Suprapubic skin (tissue), 4 donors: ENCODE measurements at regions not wholly inside any gene's neighbourhood (a gene's known extent, or its start where the extent isn't known, plus 50 kb on each side); places are given as distances from the start of the nearest gene placed in this dataset.

Experiments
- DNase-seq, 2 donors: peaks; one replicate each; pipeline ENCODE4 v3.0.0-alpha.2; 2019; ENCODE audit warnings: low spot score in 2 of 2
- H3K27ac ChIP-seq: fragments of 200-600 bp; sonication (generic); one replicate; pipeline ENCODE4 v1.5.1; 2019
- H3K27me3 ChIP-seq: fragments of 200-600 bp; sonication (generic); one replicate; pipeline ENCODE4 v1.5.1; 2019
- H3K36me3 ChIP-seq: fragments of 200-600 bp; sonication (generic); one replicate; pipeline ENCODE4 v1.5.1; 2019
- H3K4me1 ChIP-seq: fragments of 200-600 bp; sonication (generic); one replicate; pipeline ENCODE4 v1.5.1; 2019
- H3K4me3 ChIP-seq: fragments of 200-600 bp; sonication (generic); one replicate; pipeline ENCODE4 v1.5.1; 2019; ENCODE audit warnings: mild to moderate bottlenecking
- H3K9me3 ChIP-seq: fragments of 200-600 bp; sonication (generic); one replicate; pipeline ENCODE4 v1.5.1; 2019
- EP300 ChIP-seq: sonication (generic); formaldehyde crosslinking; IDR thresholded peaks from one replicate; pipeline ENCODE4 v1.6.1; 2017; ENCODE audit warnings: antibody characterized with exemption
- POLR2A ChIP-seq, 2 donors: fragments of 450-650 bp; IDR thresholded peaks; one replicate each; pipeline ENCODE4 v1.6.1; 2017; ENCODE audit warnings: antibody characterized with exemption in 2 of 2, mild to moderate bottlenecking in 2 of 2, moderate library complexity in 2 of 2
- POLR2AphosphoS5 ChIP-seq, 3 donors: sonication (generic); formaldehyde crosslinking; IDR thresholded peaks; one replicate each; pipeline ENCODE4 v1.6.1; 2017; ENCODE audit warnings: antibody characterized with exemption in 3 of 3
- WGBS: methylation state at CpG from one replicate; pipeline ENCODE4 v1.1.5; 2018; 5-methylcytosine and 5-hydroxymethylcytosine counted together
- TF ChIP-seq, protein P1 (sequence below), 2 donors: fragments of 200-600 bp in 1 of 2; fragments of 450-650 bp in 1 of 2; sonication (generic) in 1 of 2; IDR thresholded peaks; one replicate each; pipeline ENCODE4 v1.5.1; 2016 to 2019; ENCODE audit warnings: antibody characterized with exemption in 2 of 2, mild to moderate bottlenecking in 1 of 2, moderate library complexity in 1 of 2

DNA sequence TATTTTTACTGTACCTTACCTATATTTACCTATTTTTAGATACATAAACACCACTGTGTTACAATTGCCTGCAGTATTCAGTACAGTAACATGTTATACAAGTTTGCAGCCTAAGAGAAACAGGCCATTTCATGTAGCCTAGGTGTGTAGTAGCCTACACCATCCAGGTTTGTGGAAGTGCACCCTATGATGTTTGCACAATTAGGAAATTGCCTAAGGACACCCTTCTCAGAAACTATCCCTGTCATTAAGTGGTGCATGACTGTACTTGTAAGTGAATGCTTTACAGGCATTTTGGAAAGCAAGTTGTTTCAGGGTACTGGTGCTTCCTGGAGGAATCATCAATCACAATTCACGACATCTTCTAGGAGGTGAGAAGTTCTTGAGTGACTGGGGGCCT lies 991.8 kb upstream of the SLIT2 start:
- Histone ChIP-seq H3K4me1 (no peaks in the 10 kb centered on the region), H3K27ac (no peak overlapping the region), H3K9me3 (peaks cover 5% of the 10 kb centered on the region), H3K4me3 (no peak overlapping the region), H3K36me3 (no peaks in the 10 kb centered on the region), H3K27me3 (no peaks in the 10 kb centered on the region)
- TF ChIP-seq POLR2A (IDR thresholded peaks at IDR 0.05) (no peak), POLR2AphosphoS5 (IDR thresholded peaks at IDR 0.05) (no peak), EP300 (no peak)
- TF ChIP-seq, protein P1, sequence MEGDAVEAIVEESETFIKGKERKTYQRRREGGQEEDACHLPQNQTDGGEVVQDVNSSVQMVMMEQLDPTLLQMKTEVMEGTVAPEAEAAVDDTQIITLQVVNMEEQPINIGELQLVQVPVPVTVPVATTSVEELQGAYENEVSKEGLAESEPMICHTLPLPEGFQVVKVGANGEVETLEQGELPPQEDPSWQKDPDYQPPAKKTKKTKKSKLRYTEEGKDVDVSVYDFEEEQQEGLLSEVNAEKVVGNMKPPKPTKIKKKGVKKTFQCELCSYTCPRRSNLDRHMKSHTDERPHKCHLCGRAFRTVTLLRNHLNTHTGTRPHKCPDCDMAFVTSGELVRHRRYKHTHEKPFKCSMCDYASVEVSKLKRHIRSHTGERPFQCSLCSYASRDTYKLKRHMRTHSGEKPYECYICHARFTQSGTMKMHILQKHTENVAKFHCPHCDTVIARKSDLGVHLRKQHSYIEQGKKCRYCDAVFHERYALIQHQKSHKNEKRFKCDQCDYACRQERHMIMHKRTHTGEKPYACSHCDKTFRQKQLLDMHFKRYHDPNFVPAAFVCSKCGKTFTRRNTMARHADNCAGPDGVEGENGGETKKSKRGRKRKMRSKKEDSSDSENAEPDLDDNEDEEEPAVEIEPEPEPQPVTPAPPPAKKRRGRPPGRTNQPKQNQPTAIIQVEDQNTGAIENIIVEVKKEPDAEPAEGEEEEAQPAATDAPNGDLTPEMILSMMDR (IDR thresholded peaks at IDR 0.05) = no peak
- WGBS = 41% methylated on average over 1 of the region's 1 CpG
- no peak for DNase-seq

DNA sequence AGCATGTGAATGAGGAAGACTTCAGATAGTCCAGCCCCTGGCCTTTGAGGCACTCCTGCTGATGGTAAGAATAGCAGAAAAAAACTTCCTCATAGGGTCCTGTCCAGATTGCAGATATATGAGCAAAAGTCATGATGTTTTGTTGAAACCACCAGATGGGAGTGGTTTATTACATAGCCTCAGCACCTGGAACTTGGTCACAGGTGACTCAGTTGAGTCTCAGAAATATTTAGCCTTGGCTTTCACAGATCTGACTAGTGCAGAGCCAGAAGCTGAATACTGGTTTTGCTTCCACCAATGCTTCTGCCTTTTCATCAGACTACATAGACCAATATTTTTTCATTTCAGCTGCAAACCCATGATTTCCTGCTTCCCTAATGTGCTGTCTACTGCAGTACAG lies 994.9 kb upstream of the SLIT2 start:
- TF ChIP-seq EP300 (no peak), POLR2AphosphoS5 (IDR thresholded peaks at IDR 0.05) (no peak), POLR2A (IDR thresholded peaks at IDR 0.05) (no peak)
- TF ChIP-seq, protein P1 (IDR thresholded peaks at IDR 0.05) = no peak
- Histone ChIP-seq H3K27ac (no peak overlapping the region), H3K9me3 (peaks cover 5% of the 10 kb centered on the region), H3K4me1 (no peaks in the 10 kb centered on the region), H3K36me3 (no peaks in the 10 kb centered on the region), H3K27me3 (no peaks in the 10 kb centered on the region), H3K4me3 (no peak overlapping the region)
- DNase-seq = no peak

DNA sequence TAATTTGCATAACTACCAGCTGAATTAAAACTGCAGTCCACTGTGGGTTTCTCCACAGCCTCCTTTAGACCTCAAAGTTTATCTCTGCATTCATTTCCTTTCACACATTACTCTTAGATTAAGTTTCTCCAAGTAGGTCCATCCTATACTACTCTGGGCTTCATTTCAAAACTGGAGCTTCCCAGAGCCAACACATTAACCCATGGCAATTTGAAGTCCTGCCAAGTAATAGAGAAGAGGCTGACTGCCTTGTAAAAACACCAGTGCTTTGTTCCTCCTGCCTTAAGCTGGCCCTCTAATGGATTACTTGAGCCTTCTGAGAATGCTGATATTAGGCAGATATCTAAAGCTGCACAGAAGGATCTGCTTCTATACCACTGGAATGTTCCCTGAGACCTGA lies 997.2 kb upstream of the SLIT2 start:
- no peak for DNase-seq
- H3K4me1 ChIP-seq = no peaks in the 10 kb centered on the region
- peaks cover 5% of the 10 kb centered on the region for H3K9me3 ChIP-seq
- no peaks in the 10 kb centered on the region for H3K27me3 ChIP-seq
- no peaks in the 10 kb centered on the region for H3K36me3 ChIP-seq
- no peak overlapping the region for H3K4me3 ChIP-seq
- no peak for TF ChIP-seq EP300
- TF ChIP-seq POLR2A (IDR thresholded peaks at IDR 0.05) = no peak
- TF ChIP-seq, protein P1 (IDR thresholded peaks at IDR 0.05) = no peak
- TF ChIP-seq POLR2AphosphoS5 (IDR thresholded peaks at IDR 0.05) = no peak
- no peak overlapping the region for H3K27ac ChIP-seq

DNA sequence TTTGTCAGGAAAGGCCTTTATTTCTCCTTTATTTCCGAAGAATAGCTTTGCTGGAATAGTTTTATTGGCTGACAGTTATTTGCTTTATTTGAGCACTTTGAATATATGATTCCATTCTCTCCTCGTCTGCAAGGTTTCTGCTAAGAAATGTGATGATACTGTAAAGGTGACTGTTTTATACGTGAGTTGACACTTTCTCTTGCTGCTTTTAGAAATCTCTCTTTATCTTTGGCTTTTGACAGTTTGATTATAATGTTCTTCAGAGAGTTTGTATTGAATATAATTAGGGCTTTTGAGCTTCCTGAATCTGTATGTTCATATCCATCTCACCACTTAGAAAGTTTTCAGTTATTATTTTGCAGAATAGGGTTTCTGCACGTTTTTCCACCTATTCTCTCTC lies 1003.7 kb upstream of the SLIT2 start:
- Histone ChIP-seq H3K27ac (no peak overlapping the region), H3K4me3 (no peak overlapping the region), H3K36me3 (no peaks in the 10 kb centered on the region), H3K27me3 (no peaks in the 10 kb centered on the region), H3K4me1 (no peaks in the 10 kb centered on the region), H3K9me3 (no peaks in the 10 kb centered on the region)
- 84% methylated on average over 4 of the region's 4 CpGs for WGBS
- TF ChIP-seq EP300 (no peak), POLR2AphosphoS5 (IDR thresholded peaks at IDR 0.05) (no peak), POLR2A (IDR thresholded peaks at IDR 0.05) (no peak)
- TF ChIP-seq, protein P1 (IDR thresholded peaks at IDR 0.05) = no peak
- DNase-seq = no peak

DNA sequence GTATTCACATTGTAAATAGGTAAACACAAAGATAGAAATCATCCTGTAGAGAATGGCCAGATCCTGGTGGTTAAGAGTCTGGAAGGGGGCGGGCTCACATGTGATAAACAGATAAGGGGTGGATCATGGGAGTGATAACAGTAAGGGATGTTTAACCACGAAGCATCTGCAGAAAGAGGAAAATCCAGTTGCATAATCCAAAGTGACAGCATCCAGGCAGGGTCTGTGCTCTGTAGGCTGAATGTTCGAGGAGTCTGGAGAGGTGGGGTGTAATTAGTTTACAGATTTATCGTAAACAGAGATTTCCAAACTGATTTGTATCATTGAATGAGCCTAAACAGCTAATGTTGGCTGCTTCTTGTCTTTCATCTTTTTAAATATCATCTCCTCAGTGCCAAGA lies 1009.8 kb upstream of the SLIT2 start:
- no peak for DNase-seq
- no peak for TF ChIP-seq EP300
- TF ChIP-seq, protein P1 (IDR thresholded peaks at IDR 0.05) = no peak
- TF ChIP-seq POLR2AphosphoS5 (IDR thresholded peaks at IDR 0.05) = no peak
- TF ChIP-seq POLR2A (IDR thresholded peaks at IDR 0.05) = no peak
- no peaks in the 10 kb centered on the region for H3K9me3 ChIP-seq
- no peak overlapping the region for H3K27ac ChIP-seq
- H3K4me1 ChIP-seq = no peaks in the 10 kb centered on the region
- H3K36me3 ChIP-seq = no peaks in the 10 kb centered on the region
- 55% methylated on average over 4 of the region's 4 CpGs for WGBS
- no peak overlapping the region for H3K4me3 ChIP-seq
- H3K27me3 ChIP-seq = no peaks in the 10 kb centered on the region
